ENCODE measurements at regions not wholly inside any gene's neighbourhood (a gene's known extent, or its start where the extent isn't known, plus 50 kb on each side); places are given as distances from the start of the nearest gene placed in this dataset.

- Histone ChIP-seq H3K4me2 (ENCODE audit: low read length) (no peak overlapping the region), H3K79me2 (ENCODE audit: control insufficient read depth, low read length) (no peaks in the 10 kb centered on the region), H4K20me1 (ENCODE audit: control insufficient read depth, insufficient read depth, low read depth, low read length) (no peaks in the 10 kb centered on the region), H3K9me3 (ENCODE audit: control insufficient read depth, insufficient read depth, low read length) (no peaks in the 10 kb centered on the region), H3K36me3 (ENCODE audit: control insufficient read depth, low read length) (no peaks in the 10 kb centered on the region), H3K27ac (ENCODE audit: low read depth, low read length) (no peak overlapping the region), H3K4me3 (ENCODE audit: low read length) (no peak overlapping the region), H3F3A (ENCODE audit: control insufficient read depth, insufficient read depth) (no peaks in the 10 kb centered on the region), H3K4me1 (ENCODE audit: control insufficient read depth, low read length) (peaks cover 3% of the 10 kb centered on the region; the same call in 1 of the 2 replicates), H3K27me3 (ENCODE audit: control insufficient read depth, low read length) (no peaks in the 10 kb centered on the region), H3K9me2 (replicated peaks; ENCODE audit: control insufficient read depth, low read length) (no peaks in the 10 kb centered on the region)
- TF ChIP-seq CTCF (IDR thresholded peaks at IDR 0.05; ENCODE audit: low read depth, low read length, poor library complexity, severe bottlenecking) (no peak), EZH2phosphoT487 (IDR thresholded peaks at IDR 0.05; ENCODE audit: borderline replicate concordance, low read length) (no peak)
These were observed 301.7 kb upstream of the TRAM1L1 start for GRCh38 chr4:117387072-117387471.

GRCh38 chr4:117400039-117400835 lies 314.9 kb upstream of the TRAM1L1 start:
- Histone ChIP-seq H3K9me3 (ENCODE audit: control insufficient read depth, insufficient read depth, low read length) (no peaks in the 10 kb centered on the region), H3K9me2 (replicated peaks; ENCODE audit: control insufficient read depth, low read length) (no peaks in the 10 kb centered on the region), H3K36me3 (ENCODE audit: control insufficient read depth, low read length) (no peaks in the 10 kb centered on the region), H4K20me1 (ENCODE audit: control insufficient read depth, insufficient read depth, low read depth, low read length) (no peaks in the 10 kb centered on the region), H3K27ac (ENCODE audit: low read depth, low read length) (no peak overlapping the region), H3K4me1 (ENCODE audit: control insufficient read depth, low read length) (no peaks in the 10 kb centered on the region), H3K27me3 (ENCODE audit: control insufficient read depth, low read length) (no peaks in the 10 kb centered on the region), H3K79me2 (ENCODE audit: control insufficient read depth, low read length) (no peaks in the 10 kb centered on the region), H3F3A (ENCODE audit: control insufficient read depth, insufficient read depth) (no peaks in the 10 kb centered on the region), H3K4me2 (ENCODE audit: low read length) (no peak overlapping the region), H3K4me3 (ENCODE audit: low read length) (no peak overlapping the region)
- TF ChIP-seq CTCF (IDR thresholded peaks at IDR 0.05; ENCODE audit: low read depth, low read length, poor library complexity, severe bottlenecking) (no peak), EZH2phosphoT487 (IDR thresholded peaks at IDR 0.05; ENCODE audit: borderline replicate concordance, low read length) (no peak)

- Histone ChIP-seq H3K27me3 (ENCODE audit: control insufficient read depth, low read length) (no peaks in the 10 kb centered on the region), H3K27ac (ENCODE audit: low read depth, low read length) (no peak overlapping the region), H4K20me1 (ENCODE audit: control insufficient read depth, insufficient read depth, low read depth, low read length) (no peaks in the 10 kb centered on the region), H3K4me3 (ENCODE audit: low read length) (no peak overlapping the region), H3K4me1 (ENCODE audit: control insufficient read depth, low read length) (no peaks in the 10 kb centered on the region), H3K36me3 (ENCODE audit: control insufficient read depth, low read length) (no peaks in the 10 kb centered on the region), H3K79me2 (ENCODE audit: control insufficient read depth, low read length) (no peaks in the 10 kb centered on the region), H3K9me3 (ENCODE audit: control insufficient read depth, insufficient read depth, low read length) (no peaks in the 10 kb centered on the region), H3K4me2 (ENCODE audit: low read length) (no peak overlapping the region), H3F3A (ENCODE audit: control insufficient read depth, insufficient read depth) (no peaks in the 10 kb centered on the region), H3K9me2 (replicated peaks; ENCODE audit: control insufficient read depth, low read length) (no peaks in the 10 kb centered on the region)
- TF ChIP-seq CTCF (IDR thresholded peaks at IDR 0.05; ENCODE audit: low read depth, low read length, poor library complexity, severe bottlenecking) (no peak), EZH2phosphoT487 (IDR thresholded peaks at IDR 0.05; ENCODE audit: borderline replicate concordance, low read length) (no peak)
These were observed 327.3 kb upstream of the TRAM1L1 start for GRCh38 chr4:117412661-117413060.
